Neural cell (in vitro differentiated cells): ENCODE measurements at regions not wholly inside any gene's neighbourhood (a gene's known extent, or its start where the extent isn't known, plus 50 kb on each side); places are given as distances from the start of the nearest gene placed in this dataset.

ENCODE experiments used
- H2AFZ ChIP-seq: fragments of 200-600, 300-800 bp; sonication (generic), shearing (Covaris generic); 2 replicates; pipeline ENCODE4 v1.6.0; 2014; ENCODE audit warnings: low read depth, mild to moderate bottlenecking, antibody characterized with exemption, low read length, moderate library complexity
- H3F3A ChIP-seq: fragments of 200-600 bp; shearing (Covaris generic); 2 replicates; pipeline ENCODE4 v1.6.1; 2016; ENCODE audit warnings: mild to moderate bottlenecking, moderate library complexity, mixed read lengths, antibody characterized with exemption, low read length; ENCODE audit not compliant: insufficient read depth, poor library complexity, severe bottlenecking
- H3K27ac ChIP-seq: fragments of 200-600, 300-800 bp; sonication (generic), shearing (Covaris generic); 2 replicates; pipeline ENCODE4 v1.5.1; 2014; ENCODE audit warnings: mild to moderate bottlenecking, low read length, moderate library complexity
- H3K27me3 ChIP-seq: fragments of 300-800, 200-600 bp; sonication (generic), shearing (Covaris generic); 2 replicates; pipeline ENCODE4 v1.6.0; 2014; ENCODE audit warnings: mild to moderate bottlenecking, low read depth, low read length, moderate library complexity; ENCODE audit not compliant: insufficient read depth
- H3K36me3 ChIP-seq: fragments of 300-800, 200-600 bp; sonication (generic), shearing (Covaris generic); 2 replicates; pipeline ENCODE4 v1.5.1; 2014; ENCODE audit warnings: mild to moderate bottlenecking, antibody characterized with exemption, low read length, moderate library complexity; ENCODE audit not compliant: insufficient read depth
- H3K4me2 ChIP-seq: fragments of 300-800, 200-600 bp; sonication (generic), shearing (Covaris generic); 2 replicates; pipeline ENCODE4 v1.6.0; 2014; ENCODE audit warnings: mild to moderate bottlenecking, low read length
- H3K4me3 ChIP-seq: fragments of 300-800, 200-600 bp; sonication (generic), shearing (Covaris generic); 2 replicates; pipeline ENCODE4 v1.5.1; 2014; ENCODE audit warnings: mild to moderate bottlenecking, low read length, moderate library complexity
- H3K79me2 ChIP-seq: fragments of 200-600 bp; shearing (Covaris generic); replicated peaks from 2 replicates; pipeline ENCODE4 v1.6.0; 2014; ENCODE audit warnings: mild to moderate bottlenecking, low read length, moderate library complexity; ENCODE audit not compliant: insufficient read depth
- H3K9ac ChIP-seq: fragments of 300-800, 200-600 bp; sonication (generic), shearing (Covaris generic); 2 replicates; pipeline ENCODE4 v1.6.1; 2016; ENCODE audit warnings: mild to moderate bottlenecking, low read length, mixed read lengths
- H3K9me2 ChIP-seq: fragments of 200-600 bp; shearing (Covaris generic); 2 replicates; pipeline ENCODE4 v1.6.1; 2016; ENCODE audit warnings: mild to moderate bottlenecking, low read length, mixed read lengths; ENCODE audit not compliant: insufficient read depth
- H3K9me3 ChIP-seq: fragments of 200-600, 300-800 bp; sonication (generic), shearing (Covaris generic); 2 replicates; pipeline ENCODE4 v1.6.1; 2016; ENCODE audit warnings: mild to moderate bottlenecking, mixed run types, low read length, moderate library complexity, mixed read lengths
- H4K20me1 ChIP-seq: fragments of 200-600 bp; shearing (Covaris generic); 2 replicates; pipeline ENCODE4 v1.6.1; 2016; ENCODE audit warnings: mild to moderate bottlenecking, mixed run types; ENCODE audit not compliant: insufficient read depth
- CTCF ChIP-seq: fragments of 450-650 bp; IDR thresholded peaks from 2 replicates; pipeline ENCODE4 v1.5.1; 2014; ENCODE audit warnings: antibody characterized with exemption, mild to moderate bottlenecking, moderate library complexity; ENCODE audit not compliant: poor library complexity, severe bottlenecking
- EP300 ChIP-seq: fragments of 450-650 bp; conservative IDR thresholded peaks from 2 replicates; pipeline ENCODE4 v1.6.1; 2014; ENCODE audit warnings: antibody characterized with exemption, mild to moderate bottlenecking, moderate library complexity; ENCODE audit not compliant: poor library complexity, severe bottlenecking
- EZH2 ChIP-seq: fragments of 200-600, 300-800 bp; shearing (Covaris generic), sonication (generic); IDR thresholded peaks from 2 replicates; pipeline ENCODE4 v1.6.1; 2014; ENCODE audit warnings: antibody characterized with exemption, low read length, borderline replicate concordance, mild to moderate bottlenecking; ENCODE audit not compliant: insufficient read depth, poor library complexity, severe bottlenecking
- MXI1 ChIP-seq: fragments of 450-650 bp; conservative IDR thresholded peaks from 2 replicates; pipeline ENCODE4 v1.6.1; 2014; ENCODE audit warnings: antibody characterized with exemption, mild to moderate bottlenecking; ENCODE audit not compliant: poor library complexity, severe bottlenecking
- POLR2AphosphoS5 ChIP-seq: IDR thresholded peaks from 2 replicates; pipeline ENCODE4 v1.6.1; 2012
- RAD21 ChIP-seq: fragments of 450-650 bp; conservative IDR thresholded peaks from 2 replicates; pipeline ENCODE4 v1.6.1; 2014; ENCODE audit warnings: antibody characterized with exemption, mild to moderate bottlenecking, moderate library complexity
- REST ChIP-seq: IDR thresholded peaks from 2 replicates; pipeline ENCODE4 v1.6.1; 2012; ENCODE audit warnings: borderline replicate concordance
- SMC3 ChIP-seq: fragments of 450-650 bp; conservative IDR thresholded peaks from 2 replicates; pipeline ENCODE4 v1.6.1; 2014; ENCODE audit warnings: antibody characterized with exemption, mild to moderate bottlenecking, moderate library complexity; ENCODE audit not compliant: poor library complexity
- TAF1 ChIP-seq: IDR thresholded peaks from 2 replicates; pipeline ENCODE4 v1.6.1; 2012; ENCODE audit warnings: low read depth

GRCh38 chr4:19368800-19369199 is 882.9 kb upstream of the SLIT2 start:
- H3K9me2 ChIP-seq: no peaks in the 10 kb centered on the region
- no peak overlapping the region for H2AFZ ChIP-seq
- H3K4me3 ChIP-seq: no peak overlapping the region
- no peaks in the 10 kb centered on the region for H3K27me3 ChIP-seq
- no peaks in the 10 kb centered on the region for H3K9me3 ChIP-seq
- H3K4me2 ChIP-seq: no peak overlapping the region
- TF ChIP-seq EP300 (no peak), TAF1 (no peak), REST (no peak), RAD21 (no peak), POLR2AphosphoS5 (no peak), SMC3 (no peak), EZH2 (no peak), MXI1 (no peak), CTCF (no peak)
- no peaks in the 10 kb centered on the region for H4K20me1 ChIP-seq
- no peaks in the 10 kb centered on the region for H3K79me2 ChIP-seq
- H3F3A ChIP-seq: no peaks in the 10 kb centered on the region
- no peak overlapping the region for H3K9ac ChIP-seq
- no peaks in the 10 kb centered on the region for H3K36me3 ChIP-seq
- no peak overlapping the region for H3K27ac ChIP-seq

- Histone ChIP-seq H3K27me3 (no peaks in the 10 kb centered on the region), H3K27ac (no peak overlapping the region), H3K4me2 (no peak overlapping the region), H3K9ac (no peak overlapping the region), H4K20me1 (no peaks in the 10 kb centered on the region), H3K79me2 (no peaks in the 10 kb centered on the region), H3F3A (no peaks in the 10 kb centered on the region), H2AFZ (no peak overlapping the region), H3K4me3 (no peak overlapping the region), H3K9me2 (no peaks in the 10 kb centered on the region), H3K9me3 (no peaks in the 10 kb centered on the region), H3K36me3 (no peaks in the 10 kb centered on the region)
- no peak for TF ChIP-seq RAD21
- TF ChIP-seq REST: no peak
- no peak for TF ChIP-seq TAF1
- TF ChIP-seq POLR2AphosphoS5: no peak
- TF ChIP-seq EP300: no peak
- no peak for TF ChIP-seq EZH2
- TF ChIP-seq MXI1: no peak
- no peak for TF ChIP-seq CTCF
- no peak for TF ChIP-seq SMC3
Observed at GRCh38 chr4:19366916-19367315, 884.8 kb upstream of the SLIT2 start.
